HG02642 (cell line): ENCODE measurements at regions not wholly inside any gene's neighbourhood (a gene's known extent, or its start where the extent isn't known, plus 50 kb on each side); places are given as distances from the start of the nearest gene placed in this dataset.

Source experiments
- ATAC-seq: cut with Tn5 transposase; IDR thresholded peaks from one replicate; pipeline ENCODE4 v1.9.1; 2021; ENCODE audit warnings: mild to moderate bottlenecking; ENCODE audit not compliant: unreplicated experiment, poor library complexity

DNA sequence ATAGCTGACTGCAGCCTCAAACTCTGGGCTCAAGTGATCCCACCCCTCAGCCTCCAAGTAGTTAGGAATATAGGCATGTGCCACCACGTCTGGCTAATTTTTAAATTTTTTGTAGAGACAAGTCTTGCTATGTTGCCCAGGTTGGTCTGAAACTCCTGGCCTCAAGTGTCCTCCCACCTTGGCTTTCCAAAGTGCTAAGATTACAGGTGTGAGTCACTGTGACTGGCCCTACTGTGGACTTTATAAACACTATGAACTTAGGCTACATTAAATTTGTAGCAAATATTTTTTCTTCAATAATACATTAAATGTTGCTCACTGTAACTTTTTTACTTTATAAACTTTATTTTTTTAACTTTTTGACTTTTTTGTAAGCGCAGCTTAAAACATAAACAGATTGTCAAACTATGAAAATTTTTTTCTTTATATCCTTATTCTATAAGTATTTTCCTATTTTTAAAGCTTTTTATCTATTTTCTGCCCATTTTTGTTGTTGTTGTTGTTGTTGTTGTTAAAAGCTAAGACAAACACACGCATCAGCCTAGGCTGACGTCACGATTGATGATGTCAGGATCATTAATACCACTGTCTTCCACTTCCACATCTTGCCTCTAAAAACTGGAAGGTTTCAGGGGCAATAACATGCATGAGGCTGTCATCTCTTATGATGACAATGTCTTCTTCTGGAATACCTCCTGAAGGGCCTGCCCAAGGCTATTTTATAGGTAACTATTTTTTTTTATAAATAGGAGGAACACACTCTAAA, 204.2 kb downstream of the KLF5 start:
- no peak for ATAC-seq

DNA sequence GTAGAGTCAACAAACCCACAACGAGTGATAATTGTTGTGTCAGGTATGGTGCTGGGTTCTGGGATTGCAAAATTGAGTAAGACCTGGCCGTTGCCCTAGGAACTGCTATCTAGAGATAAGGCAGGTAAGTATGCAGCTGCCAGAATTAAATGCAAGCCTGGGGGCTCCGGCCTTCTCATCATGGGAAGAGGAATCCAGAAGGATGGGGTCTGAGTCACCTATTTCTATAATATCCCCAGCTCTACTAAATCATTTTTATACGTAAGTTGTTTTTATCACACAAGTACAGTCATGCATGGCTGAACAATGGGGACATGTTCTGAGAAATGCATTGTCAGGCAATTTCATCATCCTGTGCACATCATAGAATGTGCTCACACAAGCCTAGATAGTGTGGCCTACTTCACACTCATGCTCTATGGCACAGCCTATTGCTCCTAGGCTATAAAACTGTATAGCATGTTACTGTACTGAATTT, 203.0 kb downstream of the KLF5 start:
- ATAC-seq: no peak

DNA sequence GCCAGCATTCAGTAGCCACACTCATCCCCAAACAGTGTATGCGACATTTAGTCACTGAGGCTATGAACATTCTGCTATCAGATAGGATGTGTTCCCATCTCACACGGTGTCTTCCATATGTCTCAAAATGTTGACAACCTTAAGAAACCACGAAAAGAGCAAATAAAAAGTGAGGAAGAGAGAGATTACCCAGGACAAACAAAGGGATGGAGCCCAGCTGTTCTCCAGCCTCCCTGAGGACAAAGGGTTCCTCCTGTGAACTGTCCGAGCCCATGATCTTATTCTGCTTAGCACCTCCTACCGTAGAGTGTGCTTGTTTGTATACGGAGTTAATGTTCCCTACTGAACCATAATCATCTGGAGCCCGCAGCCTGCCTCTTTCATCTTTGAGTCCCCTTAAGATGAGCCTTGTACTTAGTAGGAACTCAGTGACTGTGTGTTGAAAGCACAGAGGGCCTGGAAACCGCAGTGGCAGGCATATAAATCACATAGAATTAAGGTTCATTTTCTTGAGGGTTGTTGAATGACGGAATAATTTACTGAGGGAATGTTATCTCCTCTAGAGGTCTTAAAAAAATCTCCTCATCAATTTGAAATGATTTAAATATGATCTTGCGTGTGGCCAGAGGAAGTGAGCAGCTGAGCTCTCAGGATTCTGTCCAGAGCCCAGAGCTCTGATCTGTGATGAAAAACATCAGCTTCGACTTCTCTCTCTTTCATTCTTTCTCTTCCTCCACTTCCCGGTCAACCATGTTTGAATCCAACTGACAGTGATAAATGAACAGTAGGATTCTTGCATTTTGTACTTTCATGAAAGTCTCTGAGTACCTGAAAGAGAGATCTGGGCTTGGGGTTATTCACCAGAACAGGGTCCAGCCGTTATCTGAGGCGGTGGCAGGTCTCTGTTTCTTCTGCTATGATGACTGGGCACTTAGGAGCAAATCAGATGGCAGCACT, 200.5 kb downstream of the KLF5 start:
- ATAC-seq: no peak

DNA sequence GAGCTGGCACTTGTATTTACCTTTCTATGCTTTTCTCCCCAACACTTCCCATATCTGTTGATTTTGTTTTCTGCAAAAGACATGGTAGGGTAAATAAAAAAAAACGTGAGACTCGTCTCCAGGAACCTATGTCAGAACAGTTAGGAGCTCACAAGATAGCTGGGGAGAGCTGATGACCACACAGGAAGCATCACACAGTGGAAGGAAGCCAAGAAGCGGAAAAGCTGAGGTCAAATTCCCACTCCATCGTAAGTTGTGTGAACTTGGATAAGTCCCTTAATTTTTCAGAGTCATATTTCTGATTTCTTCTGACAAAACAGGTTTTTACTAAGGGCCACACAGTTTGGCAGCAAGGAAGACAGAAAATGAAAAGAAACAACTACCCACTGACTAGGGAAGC, 199.6 kb downstream of the KLF5 start:
- no peak for ATAC-seq

DNA sequence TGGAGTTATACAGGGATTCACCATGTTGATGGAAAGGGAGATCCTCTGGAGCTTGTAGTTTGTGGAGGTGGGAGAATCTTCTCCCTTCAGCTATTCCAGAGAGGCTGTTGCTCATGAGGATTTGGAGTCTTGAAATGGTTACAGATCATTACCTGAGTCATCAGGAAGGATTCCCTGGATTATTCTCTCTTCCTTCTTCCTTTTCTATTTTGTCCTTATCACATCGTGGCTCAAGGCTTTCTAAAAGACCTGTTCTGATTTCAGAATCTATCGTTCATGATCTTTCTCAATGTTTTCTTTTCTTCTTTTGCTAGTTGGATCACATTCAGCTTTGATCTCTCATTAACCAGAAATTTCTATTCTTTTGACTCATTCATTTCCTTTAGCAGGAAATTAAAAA, 196.0 kb downstream of the KLF5 start:
- no peak for ATAC-seq

DNA sequence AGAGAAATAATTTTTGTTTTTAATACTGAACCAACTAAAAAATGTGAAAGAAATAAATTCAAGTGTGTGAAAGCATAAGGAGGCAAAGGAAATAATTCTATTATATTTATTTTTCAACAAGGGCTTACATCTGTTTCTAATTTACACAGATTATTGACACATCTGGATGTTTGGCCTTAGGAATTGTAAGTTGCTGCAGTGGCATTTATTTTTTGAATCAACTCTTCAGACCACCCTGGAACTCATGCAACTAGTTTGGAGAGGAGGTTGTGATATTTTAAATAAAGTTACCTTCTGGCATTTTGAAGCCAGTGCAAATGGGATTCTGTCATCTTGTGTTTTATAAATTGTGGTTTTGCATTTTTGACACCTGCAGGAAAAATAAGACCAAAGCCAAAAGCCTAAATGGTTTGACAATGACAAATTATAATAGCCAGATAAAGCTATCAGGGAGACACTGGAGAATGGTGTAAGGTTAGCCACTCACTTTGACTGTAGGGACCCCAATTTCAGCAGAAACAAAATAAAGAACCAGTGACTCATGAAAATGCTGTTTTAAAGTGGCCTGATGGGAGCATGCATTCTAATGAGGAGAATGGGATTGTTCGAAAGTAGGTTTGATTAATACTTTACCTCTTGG, 192.9 kb downstream of the KLF5 start:
- no peak for ATAC-seq

DNA sequence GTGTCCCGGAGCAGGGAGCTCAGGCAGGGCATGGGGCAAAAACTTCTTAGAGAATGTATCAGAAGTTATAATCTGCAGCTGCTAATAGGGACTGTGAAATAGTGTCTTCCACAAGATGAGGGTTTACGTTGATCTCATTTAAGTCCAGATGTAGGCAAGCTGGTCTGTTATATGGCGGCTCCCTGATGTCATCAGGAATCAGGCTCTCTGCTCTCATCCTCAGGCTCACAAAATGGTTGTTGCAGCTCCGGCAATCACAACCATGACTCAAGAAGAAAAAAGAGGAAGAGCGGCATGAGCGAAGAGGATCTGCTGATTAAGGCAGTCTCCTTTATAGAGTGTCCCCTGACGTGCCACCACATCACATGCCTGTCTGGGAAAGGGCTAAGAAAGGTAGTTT, 191.3 kb downstream of the KLF5 start:
- no peak for ATAC-seq

DNA sequence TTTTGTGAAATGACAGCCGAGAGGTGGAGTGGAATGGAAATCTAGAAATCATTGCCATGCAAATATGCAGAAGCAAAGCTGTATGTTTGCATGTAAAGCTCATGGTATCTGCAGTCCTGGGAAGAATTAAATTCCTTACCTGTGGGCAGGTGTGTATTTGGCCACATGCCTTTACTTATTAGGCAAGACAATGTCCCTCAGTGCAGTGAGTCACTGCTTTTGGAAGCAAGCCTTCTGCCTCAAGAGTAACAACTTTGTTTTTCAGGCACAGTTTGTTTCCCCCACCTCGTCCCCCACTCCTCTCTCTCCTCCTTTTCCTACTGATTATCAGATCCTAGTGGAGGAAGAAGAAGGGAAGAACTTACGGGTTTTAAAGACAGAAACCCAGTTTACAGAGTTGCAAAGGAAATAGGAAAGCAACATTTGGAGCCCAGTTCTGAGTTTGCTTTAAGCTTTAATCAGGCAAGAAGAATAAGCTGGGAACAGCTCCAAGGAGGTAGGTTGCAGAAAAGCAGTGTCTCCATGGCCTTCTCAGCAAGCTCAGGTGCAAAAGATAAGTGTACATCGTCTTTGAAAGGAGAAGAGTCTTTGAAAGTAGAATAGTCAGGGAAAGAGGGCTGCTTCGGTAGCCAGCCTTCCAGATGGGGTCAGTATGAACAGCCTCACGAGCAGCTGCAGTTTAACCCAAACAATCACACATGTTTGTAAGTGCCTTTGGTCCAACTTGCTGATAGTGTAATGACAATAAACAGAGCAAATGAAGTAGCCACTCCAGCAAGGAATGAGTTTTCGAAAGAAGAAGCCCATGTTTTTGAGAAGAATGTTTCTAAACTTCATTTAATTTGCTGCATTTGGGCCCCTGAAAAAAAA, 190.1 kb downstream of the KLF5 start:
- no peak for ATAC-seq

DNA sequence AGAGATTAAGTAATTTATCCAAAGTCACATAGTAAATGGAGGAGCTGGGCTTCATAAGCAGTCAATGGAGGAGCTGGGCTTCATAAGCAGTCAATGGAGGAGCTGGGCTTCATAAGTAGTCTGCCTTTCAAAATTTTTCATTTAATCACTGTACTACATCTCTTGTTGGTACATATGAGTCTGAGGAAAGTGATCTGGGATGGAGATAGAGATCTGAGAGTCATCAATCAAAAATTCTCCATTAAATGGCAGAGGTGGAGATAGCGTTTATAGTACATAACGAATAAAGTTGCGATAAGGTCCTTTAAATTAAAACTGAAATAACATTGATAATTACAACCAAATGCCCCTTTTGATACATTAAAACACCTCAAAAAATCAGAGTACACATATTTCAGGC, 189.3 kb downstream of the KLF5 start:
- no peak for ATAC-seq

DNA sequence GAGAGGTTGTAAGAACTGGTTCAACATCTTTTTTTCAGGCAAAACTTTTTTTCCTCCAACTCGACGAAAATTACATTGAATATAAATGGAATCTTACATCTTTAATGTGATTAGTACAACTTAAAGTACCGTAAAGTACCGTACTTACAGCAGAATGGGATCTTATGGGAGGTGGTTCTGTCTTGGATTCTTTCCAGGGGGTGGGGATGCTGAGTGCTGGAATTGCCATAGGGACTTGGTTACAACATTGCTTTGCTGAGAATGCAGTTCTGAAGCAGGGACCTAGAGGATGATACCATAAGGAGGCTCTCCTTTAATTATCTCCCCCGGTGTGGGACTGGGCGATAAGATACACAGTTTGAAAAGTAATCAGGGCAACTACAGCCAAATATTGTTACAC, 186.4 kb downstream of the KLF5 start:
- ATAC-seq: no peak

DNA sequence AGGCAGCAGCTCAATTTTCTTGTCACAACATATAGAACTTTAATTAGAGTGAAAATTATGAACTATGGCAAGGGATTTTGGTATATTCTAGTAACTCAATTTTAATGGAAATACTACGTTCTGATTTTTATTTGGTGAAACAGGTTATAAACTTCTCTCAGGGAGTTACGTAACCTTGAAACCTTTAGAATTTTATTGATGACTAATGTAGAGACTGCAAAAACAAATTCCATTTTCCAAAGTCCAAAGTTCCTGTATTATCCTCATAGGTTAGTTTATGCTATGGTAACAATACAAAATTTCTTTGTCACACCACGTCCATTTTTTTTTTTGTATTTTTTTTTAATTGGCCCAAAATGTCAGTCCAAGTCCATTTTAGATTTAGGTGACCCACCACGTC, 185.7 kb downstream of the KLF5 start:
- ATAC-seq: no peak

DNA sequence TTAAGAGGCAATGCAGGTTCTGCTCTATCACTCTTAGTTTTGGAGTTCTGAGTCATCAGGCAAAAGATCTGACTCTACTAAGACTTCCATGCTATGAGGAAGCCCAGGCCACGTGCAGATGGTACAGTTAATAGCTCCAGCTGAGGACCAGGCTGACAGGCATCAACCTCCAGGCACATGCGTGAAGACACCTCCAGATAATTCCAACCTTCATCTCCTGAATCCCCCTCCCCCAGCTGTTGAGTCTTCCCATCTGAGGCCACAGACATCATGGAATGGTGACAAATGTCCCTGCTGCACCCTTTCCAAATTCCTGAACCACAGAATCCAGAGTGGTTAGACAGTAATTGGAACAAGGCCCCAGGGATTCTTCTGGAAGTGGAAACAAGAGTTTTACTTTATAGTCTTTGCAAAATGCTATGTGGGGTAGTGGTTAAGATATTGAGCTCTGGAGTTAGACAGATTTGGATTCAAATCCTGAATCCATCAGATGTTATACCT, 183.8 kb downstream of the KLF5 start:
- no peak for ATAC-seq

DNA sequence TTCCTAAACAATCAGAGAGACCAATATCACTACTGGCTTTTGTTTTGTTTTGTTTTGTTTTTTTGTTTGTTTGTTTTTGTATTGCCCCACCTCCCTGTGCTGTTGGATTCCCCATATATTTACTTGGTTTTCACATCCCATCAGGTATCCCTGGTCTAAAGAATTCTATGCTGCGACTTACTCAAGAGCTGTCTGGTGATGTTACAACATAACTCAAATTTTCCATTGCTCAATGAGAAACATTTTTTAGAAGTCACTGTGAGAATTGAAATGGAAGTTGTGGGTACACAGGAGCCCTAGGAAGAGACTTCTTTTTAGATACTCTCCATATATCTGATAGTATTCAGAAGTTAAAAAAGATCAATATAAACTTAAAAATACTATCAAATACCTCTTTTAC, 181.4 kb downstream of the KLF5 start:
- ATAC-seq: no peak

DNA sequence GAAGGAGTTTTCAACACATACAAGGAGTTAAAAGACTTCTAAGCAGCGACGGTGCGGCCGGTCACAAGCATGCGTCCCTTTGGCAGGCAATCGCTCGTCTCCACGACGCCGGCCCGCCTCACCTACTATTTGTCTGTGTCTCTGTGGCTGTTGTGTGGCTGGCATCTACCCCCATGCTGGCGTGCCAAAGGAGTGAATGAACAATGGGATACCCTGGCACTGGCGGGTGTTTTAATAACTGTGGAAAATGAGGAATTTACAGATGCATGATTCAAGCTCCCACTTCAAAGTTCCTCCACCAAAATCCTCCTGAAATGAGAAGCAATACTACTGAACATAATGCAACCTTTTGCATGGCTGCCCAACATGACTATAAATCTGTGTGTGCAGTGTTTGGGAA, 176.6 kb downstream of the KLF5 start:
- no peak for ATAC-seq

DNA sequence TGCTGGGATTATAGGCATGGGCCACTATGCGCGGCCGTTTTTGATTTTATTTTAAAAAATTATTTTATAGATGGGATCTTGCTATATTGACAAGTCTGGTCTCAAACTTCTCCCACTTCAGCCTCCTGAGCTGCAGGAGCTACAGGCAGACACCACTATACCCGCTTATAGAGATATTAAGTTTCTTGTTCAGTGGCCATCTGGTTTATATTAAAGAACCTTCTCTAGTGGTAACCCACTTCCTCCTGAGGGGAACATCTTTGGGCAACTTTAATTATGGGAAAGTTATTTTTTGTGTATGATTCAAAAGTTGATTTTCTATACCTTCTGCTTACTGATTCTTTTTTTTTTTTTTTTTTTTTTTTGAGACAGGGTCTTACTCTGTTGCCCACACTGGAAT, 172.7 kb downstream of the KLF5 start:
- ATAC-seq: no peak

DNA sequence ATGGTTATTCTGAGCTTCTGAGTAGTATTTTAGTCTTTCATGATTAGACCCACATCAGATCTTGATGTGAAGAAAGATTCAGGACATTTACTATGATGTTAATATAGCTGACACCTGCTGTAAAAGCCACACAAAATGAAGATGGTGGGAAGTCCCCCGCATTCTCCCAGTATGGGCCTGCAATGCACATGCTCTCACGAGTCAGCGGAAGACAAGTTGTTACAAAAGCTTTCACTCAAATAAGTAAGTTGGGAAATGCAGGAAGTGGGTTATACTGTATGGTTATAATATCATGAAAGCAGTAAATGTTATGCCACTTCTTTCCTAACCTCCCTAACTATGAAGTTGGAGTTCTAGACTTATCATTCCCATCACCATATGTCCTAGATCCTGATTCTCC, 171.9 kb downstream of the KLF5 start:
- no peak for ATAC-seq

DNA sequence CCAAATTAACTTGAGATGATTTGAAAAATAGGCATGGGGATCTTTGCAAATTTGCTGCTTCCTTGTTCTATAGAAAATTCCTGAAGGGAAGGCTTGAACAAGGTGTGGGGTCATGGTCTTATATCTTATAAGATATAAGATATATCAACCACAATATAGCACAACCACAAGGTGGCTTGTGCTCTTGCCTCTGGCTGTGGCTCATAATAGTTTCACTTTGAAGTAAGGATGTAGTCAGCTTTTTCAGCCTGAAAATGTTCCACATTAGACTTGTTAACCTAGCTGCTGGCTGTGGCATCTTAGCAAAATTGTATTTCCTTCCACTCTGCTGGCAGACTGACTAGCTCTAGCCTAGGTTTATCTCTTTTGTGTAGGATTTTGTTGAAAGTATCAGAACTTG, 169.7 kb downstream of the KLF5 start:
- ATAC-seq: no peak

DNA sequence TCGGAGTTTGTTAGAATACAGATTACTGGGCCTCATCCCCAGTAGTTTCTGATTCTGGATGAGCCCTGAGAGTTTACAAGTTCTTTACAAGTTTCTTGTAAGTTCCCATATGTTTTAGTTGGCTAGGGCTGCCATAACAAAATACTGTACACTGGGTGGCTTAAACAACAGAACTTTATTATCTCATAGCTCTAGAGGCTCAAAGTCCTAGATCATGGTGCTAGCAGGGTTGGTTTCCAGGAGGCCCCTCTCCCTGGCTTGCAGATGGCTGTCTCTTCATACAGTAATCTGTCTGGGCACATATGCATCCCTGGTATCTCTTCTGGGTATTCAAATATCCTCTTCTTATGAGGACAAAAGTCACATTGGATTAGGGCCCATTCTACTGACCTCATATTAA, 167.2 kb downstream of the KLF5 start:
- ATAC-seq: no peak

DNA sequence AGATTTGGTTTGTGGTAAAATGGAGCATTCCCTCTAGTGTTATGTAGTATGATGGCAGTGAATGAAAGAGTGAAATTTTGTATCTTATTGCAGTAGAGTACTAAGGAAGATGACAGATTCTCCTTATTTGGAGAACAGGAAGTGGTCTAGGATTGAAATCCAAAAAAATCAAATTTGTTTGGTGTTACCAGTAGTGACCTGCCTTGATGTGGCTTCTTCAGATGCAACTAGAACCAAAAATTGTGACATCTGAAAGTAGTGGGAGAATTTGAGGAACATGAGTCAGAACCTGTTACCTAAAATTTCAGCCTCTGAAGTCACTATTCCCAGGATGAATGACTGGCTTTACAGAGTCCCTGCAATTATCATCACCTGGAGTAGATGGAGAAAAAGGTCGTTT, 165.9 kb downstream of the KLF5 start:
- ATAC-seq: no peak

DNA sequence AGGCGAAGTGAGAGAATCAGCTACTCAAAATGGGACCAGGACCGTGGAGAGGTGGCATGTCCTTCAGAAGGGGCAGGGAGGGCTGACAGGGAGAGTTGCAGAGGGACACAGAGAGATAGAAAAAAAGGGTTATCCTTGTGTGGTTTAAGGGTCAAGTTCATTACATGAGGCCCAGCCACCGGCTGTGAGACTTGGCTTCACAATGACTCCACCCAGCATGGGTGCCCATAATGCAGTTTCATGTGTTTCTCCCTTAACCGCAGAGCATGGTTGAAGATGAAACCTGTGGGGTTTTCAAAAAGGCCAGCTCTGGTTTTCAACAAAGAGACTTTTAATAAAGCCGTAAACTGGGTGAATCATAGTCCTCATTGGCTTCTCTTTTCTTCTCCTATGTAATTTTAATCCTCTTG, 164.6 kb downstream of the KLF5 start:
- peak; percentile 86 for ATAC-seq
